SHP77 treated with DMSO at 0.1 percent for 48 hours (cell line): ENCODE measurements at regions not wholly inside any gene's neighbourhood (a gene's known extent, or its start where the extent isn't known, plus 50 kb on each side); places are given as distances from the start of the nearest gene placed in this dataset.
"Not testable (repeated sequence)": the region's sequence is repeated elsewhere in the genome, so short reads cannot be mapped to it uniquely, and the experiment has no call there.

ENCODE experiments used
- DNase-seq: peaks from one replicate; lab custom pipeline; 2025; lab: John Stamatoyannopoulos, UW

- no peak for DNase-seq
Observed at GRCh38 chrX:35406386-35406785, 391.8 kb upstream of the MAGEB16 start.

GRCh38 chrX:35416782-35417181 is 381.4 kb upstream of the MAGEB16 start:
- no peak for DNase-seq

- no peak for DNase-seq
Observed at GRCh38 chrX:35432056-35432455, 366.1 kb upstream of the MAGEB16 start.

GRCh38 chrX:35439034-35439660 is 359.0 kb upstream of the MAGEB16 start:
- no peak for DNase-seq

GRCh38 chrX:35439692-35440091 is 358.4 kb upstream of the MAGEB16 start:
- peak; percentile 52 for DNase-seq

GRCh38 chrX:35442421-35442820 is 355.7 kb upstream of the MAGEB16 start:
- no peak for DNase-seq

GRCh38 chrX:35443091-35443582 is 355.0 kb upstream of the MAGEB16 start:
- DNase-seq = not testable (repeated sequence)

GRCh38 chrX:35444671-35445355 is 353.3 kb upstream of the MAGEB16 start:
- no peak for DNase-seq

- no peak for DNase-seq
Observed at GRCh38 chrX:35445912-35446311, 352.2 kb upstream of the MAGEB16 start.

- no peak for DNase-seq
Observed at GRCh38 chrX:35456891-35457290, 341.3 kb upstream of the MAGEB16 start.

GRCh38 chrX:35458142-35458541 is 340.0 kb upstream of the MAGEB16 start:
- no peak for DNase-seq

- no peak for DNase-seq
Observed at GRCh38 chrX:35461164-35461563, 337.0 kb upstream of the MAGEB16 start.

- not testable (repeated sequence) for DNase-seq
Observed at GRCh38 chrX:35496671-35497070, 301.5 kb upstream of the MAGEB16 start.

- DNase-seq = not testable (repeated sequence)
Observed at GRCh38 chrX:35497453-35497852, 300.7 kb upstream of the MAGEB16 start.

GRCh38 chrX:35499071-35499862 is 298.9 kb upstream of the MAGEB16 start:
- no peak for DNase-seq

- no peak for DNase-seq
Observed at GRCh38 chrX:35507701-35508100, 290.4 kb upstream of the MAGEB16 start.

- not testable (repeated sequence) for DNase-seq
Observed at GRCh38 chrX:35548003-35548402, 250.1 kb upstream of the MAGEB16 start.

GRCh38 chrX:35557916-35558315 is 240.2 kb upstream of the MAGEB16 start:
- no peak for DNase-seq

- DNase-seq = no peak
Observed at GRCh38 chrX:35561985-35562384, 236.2 kb upstream of the MAGEB16 start.

- no peak for DNase-seq
Observed at GRCh38 chrX:35562395-35562794, 235.7 kb upstream of the MAGEB16 start.

GRCh38 chrX:35590210-35590609 is 207.9 kb upstream of the MAGEB16 start:
- DNase-seq = no peak

- DNase-seq = not testable (repeated sequence)
Observed at GRCh38 chrX:35611562-35611961, 186.6 kb upstream of the MAGEB16 start.

- no peak for DNase-seq
Observed at GRCh38 chrX:35617836-35618235, 180.3 kb upstream of the MAGEB16 start.
